ENCODE measurements at regions not wholly inside any gene's neighbourhood (a gene's known extent, or its start where the extent isn't known, plus 50 kb on each side); places are given as distances from the start of the nearest gene placed in this dataset.

DNA sequence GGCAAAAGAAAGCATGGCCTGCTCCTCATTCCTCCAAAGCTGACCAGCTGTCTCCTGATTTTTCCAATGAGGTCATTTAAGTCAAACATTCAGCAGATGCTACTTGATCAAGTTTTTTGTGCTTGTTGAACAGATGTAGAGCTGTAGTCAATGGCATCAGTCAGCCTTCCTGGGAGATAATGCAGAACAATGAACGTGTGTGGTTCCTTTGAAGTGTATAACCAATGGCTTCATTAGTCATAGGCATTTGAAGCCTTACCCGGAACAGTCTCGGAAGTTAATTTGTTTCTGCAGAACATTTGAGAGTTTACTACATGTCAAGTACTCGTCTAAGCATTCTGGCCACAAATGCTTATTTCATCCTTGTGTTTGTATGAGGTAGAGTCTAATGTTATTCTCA, 227.1 kb downstream of the ADRA2A start:
- TF ChIP-seq POLR2AphosphoS5 (IDR thresholded peaks at IDR 0.05; ENCODE audit: low read depth, low read length) (no peak), POLR2A (IDR thresholded peaks at IDR 0.05; ENCODE audit: low read depth, low read length) (no peak), SPI1 (IDR thresholded peaks at IDR 0.05; ENCODE audit: low read depth, low read length) (no peak), TAF1 (IDR thresholded peaks at IDR 0.05; ENCODE audit: low read depth, low read length) (no peak)

All from GM12891 (cell line).